ENCODE measurements at regions not wholly inside any gene's neighbourhood (a gene's known extent, or its start where the extent isn't known, plus 50 kb on each side); places are given as distances from the start of the nearest gene placed in this dataset.

DNA sequence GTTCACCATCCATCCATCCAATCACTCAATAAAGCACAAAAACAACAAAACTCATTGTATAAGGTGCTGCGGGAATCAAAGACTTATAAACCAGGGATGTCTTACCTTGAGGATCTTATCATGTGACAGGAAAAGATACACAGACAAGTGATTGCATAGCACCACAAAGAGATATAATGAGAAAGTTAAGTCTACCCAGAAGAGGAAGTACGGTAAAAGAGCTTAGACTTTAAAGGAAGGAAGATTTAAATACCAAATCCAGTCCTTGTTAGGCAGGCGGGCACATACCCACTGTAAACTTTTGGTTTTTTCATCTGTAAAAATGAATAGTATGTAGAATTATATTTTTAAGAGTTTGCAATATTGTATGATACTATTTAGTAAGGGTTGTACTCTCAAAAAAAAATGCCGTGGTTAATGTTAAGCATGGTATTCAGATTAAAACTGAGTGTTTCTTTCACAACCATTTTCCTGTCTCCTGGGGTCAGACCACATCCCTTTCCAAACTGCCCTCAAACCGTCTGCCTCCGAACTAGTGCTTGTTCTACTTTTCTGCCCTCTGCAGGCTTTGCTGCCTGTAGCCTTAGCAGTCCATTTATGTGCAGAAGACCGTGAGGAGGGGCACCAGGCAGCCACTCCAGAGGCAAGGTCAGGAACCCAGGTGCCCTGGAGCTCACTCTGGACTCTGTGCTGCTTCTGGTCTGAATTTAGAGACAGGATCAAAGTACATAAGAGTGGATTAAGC is 179.5 kb upstream of the SYNDIG1 start (continued):
- TF ChIP-seq, protein P1, sequence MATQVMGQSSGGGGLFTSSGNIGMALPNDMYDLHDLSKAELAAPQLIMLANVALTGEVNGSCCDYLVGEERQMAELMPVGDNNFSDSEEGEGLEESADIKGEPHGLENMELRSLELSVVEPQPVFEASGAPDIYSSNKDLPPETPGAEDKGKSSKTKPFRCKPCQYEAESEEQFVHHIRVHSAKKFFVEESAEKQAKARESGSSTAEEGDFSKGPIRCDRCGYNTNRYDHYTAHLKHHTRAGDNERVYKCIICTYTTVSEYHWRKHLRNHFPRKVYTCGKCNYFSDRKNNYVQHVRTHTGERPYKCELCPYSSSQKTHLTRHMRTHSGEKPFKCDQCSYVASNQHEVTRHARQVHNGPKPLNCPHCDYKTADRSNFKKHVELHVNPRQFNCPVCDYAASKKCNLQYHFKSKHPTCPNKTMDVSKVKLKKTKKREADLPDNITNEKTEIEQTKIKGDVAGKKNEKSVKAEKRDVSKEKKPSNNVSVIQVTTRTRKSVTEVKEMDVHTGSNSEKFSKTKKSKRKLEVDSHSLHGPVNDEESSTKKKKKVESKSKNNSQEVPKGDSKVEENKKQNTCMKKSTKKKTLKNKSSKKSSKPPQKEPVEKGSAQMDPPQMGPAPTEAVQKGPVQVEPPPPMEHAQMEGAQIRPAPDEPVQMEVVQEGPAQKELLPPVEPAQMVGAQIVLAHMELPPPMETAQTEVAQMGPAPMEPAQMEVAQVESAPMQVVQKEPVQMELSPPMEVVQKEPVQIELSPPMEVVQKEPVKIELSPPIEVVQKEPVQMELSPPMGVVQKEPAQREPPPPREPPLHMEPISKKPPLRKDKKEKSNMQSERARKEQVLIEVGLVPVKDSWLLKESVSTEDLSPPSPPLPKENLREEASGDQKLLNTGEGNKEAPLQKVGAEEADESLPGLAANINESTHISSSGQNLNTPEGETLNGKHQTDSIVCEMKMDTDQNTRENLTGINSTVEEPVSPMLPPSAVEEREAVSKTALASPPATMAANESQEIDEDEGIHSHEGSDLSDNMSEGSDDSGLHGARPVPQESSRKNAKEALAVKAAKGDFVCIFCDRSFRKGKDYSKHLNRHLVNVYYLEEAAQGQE (IDR thresholded peaks at IDR 0.05; ENCODE audit: borderline replicate concordance): no peak
- TF ChIP-seq, protein P1 (CRISPR knock-in tag; IDR thresholded peaks at IDR 0.05; ENCODE audit: low read depth): no peak
- no peak for TF ChIP-seq IRF2 (CRISPR knock-in tag; IDR thresholded peaks at IDR 0.05)
- no peak for TF ChIP-seq ARID2 (IDR thresholded peaks at IDR 0.05)
- TF ChIP-seq, protein P2, sequence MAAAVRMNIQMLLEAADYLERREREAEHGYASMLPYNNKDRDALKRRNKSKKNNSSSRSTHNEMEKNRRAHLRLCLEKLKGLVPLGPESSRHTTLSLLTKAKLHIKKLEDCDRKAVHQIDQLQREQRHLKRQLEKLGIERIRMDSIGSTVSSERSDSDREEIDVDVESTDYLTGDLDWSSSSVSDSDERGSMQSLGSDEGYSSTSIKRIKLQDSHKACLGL (CRISPR knock-in tag; IDR thresholded peaks at IDR 0.05; ENCODE audit: borderline replicate concordance, poor library complexity, severe bottlenecking): no peak
- no peak for TF ChIP-seq MEF2A (IDR thresholded peaks at IDR 0.05; ENCODE audit: control insufficient read depth, low read depth, low read length)
- TF ChIP-seq ZFP30 (CRISPR knock-in tag; IDR thresholded peaks at IDR 0.05; ENCODE audit: borderline replicate concordance): no peak
- TF ChIP-seq, protein P3, sequence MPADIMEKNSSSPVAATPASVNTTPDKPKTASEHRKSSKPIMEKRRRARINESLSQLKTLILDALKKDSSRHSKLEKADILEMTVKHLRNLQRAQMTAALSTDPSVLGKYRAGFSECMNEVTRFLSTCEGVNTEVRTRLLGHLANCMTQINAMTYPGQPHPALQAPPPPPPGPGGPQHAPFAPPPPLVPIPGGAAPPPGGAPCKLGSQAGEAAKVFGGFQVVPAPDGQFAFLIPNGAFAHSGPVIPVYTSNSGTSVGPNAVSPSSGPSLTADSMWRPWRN (IDR thresholded peaks at IDR 0.05; ENCODE audit: low read depth): no peak

Data from K562 (cell line).